DMS 273 (cell line): ENCODE measurements at regions not wholly inside any gene's neighbourhood (a gene's known extent, or its start where the extent isn't known, plus 50 kb on each side); places are given as distances from the start of the nearest gene placed in this dataset.

Experiments
- DNase-seq: peaks from one replicate; lab custom pipeline; 2025; ENCODE audit not compliant: unreplicated experiment; lab: John Stamatoyannopoulos, UW

DNA sequence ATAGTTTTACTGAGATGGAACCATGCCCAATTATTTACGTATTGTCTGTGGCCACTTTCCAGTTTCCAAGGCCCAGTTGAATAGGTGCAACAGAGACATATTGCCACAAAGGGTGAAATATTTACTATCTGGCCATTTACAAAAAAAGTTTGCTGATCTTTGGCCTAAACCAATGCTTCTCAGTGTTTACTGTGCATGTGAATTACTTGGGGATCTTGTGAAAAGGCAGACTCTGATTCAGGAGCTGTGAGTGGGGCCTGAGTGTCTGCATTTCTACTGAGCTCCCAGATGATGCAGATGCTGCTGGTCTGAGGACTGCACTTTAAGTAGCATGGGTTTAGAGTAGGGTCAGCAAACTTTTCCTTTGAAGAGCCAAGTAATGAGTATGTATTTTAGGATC is 94.1 kb upstream of the PDE5A start:
- DNase-seq: no peak

GRCh38 chr4:119721878-119722277 is 93.3 kb upstream of the PDE5A start:
- no peak for DNase-seq

DNA sequence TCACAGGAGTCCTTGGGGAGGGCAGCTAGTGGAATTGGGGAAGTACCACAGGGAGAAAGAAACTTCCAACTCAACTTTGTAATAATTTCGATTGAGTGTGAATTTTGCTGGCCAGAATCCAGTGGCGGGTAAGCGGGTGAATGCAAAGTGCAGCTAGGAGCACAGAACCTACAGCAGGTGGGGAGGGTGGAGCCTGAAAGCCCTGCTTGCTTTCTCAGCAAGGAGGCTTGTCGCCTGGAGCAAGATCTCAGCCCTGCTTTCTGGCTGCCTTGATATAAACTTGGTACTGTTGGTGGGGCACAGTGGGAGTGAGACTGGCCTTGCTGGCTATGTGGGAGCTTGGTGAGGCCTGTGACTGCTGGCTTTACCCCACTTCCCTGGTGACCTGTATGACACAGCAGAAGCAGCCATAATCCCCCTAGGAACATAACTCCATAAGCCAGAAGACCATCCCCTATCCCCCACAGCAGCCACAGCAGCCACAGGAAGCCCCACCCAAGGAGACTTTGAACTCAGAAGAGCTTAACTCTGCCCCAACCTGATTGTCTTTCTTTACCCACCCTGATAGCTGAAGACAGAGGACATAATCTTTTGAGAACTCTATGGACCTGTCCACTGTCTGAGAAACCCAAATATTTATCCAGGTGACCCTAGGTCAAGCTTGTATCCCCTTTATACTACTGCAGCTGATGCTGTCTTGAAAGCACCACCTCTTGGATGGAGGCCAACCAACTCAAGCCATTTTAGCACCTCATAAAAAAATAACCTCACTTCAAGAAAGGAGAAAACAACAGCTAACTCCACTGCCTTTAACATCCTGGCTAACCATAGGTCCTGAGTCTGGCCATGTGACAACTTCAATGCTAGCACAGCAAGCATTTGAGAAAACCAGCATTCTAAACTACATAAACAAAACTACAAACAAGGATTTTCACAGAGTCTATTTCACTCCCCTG is 87.2 kb upstream of the PDE5A start:
- DNase-seq: peak; percentile 9

DNA sequence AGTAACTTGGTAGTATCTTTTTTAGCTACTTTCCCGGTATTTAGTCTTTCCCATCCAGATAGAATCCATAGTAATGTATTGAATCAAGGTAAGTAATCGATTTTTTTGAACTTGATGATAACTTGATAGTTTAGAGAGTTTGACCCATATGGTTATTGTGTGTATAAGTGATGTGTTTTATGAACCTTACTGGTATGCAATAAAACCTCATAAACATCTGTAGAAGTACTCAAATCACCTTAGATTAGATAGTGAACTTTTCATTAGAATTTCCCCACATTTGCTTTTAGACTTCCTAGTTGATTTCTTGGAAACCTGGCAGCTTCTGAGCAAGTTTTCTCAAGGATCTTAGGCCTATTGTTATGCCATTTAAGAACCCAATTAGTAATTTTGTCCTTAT is 80.8 kb upstream of the PDE5A start:
- DNase-seq: no peak

GRCh38 chr4:119707336-119707735 is 78.7 kb upstream of the PDE5A start:
- DNase-seq: no peak

- no peak for DNase-seq
Measured at GRCh38 chr4:119706804-119707203, 78.2 kb upstream of the PDE5A start.

DNA sequence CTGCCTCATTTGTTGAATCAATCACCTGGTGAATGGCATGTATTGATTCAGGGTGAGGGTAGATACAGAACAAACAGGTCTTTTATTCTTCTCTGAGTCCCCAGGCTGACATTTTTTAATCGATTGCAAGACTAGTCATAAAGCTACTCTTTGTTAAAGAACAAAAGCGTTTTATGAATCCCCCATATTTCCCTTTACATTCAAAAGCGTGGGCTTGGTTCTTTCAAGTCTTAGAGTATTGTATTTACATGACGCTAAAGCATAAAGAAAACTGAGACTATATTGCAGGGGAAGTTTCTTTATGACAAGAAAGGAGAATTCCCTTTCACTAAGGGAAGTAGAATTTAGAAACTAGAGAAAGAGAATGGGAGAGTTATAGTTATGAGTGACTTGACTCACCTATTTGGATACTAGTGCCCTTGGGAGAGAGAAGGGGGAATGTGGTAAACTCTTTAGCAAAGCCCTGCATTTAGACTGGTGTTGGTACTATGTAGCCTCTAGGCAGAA is 69.3 kb upstream of the PDE5A start:
- no peak for DNase-seq

GRCh38 chr4:119696963-119697362 is 68.4 kb upstream of the PDE5A start:
- no peak for DNase-seq

DNA sequence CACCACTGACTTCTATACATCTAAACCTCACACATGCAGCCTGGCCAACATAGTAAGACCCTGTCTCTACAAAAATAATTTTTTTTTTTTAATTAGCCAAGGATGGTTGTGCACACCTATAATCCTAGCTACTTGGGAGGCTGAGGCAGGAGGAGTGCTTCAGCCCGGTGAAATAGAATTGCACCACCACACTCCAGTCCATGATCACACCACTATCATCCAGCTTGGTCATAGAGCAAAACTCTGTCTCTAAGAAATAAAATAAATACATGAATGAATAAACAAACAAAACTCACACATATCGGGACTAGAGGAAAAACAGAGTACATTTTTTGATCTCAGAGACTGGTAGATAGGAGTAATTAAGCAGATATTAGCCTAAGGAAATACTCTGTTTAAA is 66.6 kb upstream of the PDE5A start:
- no peak for DNase-seq

GRCh38 chr4:119693126-119693525 is 64.5 kb upstream of the PDE5A start:
- DNase-seq: no peak

DNA sequence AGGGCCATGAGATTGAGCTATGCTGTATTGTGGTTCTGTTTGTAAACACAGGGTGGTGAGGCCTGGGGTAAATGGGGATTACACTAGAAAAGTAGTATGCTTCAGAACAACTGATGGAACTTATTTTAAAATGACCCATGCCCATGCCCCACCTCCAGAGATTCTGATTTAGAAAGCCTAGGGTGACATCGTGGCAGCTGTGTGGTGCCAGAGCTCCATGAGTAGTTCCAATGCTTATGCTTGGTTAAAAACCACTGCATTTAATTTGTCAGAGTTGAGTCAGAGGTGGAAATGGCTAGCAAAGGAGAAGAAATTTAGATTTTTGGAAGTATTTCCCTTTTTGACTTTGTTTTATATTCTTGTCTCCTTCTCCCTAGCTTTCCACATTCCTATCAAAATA is 63.4 kb upstream of the PDE5A start:
- no peak for DNase-seq

GRCh38 chr4:119690871-119691270 is 62.3 kb upstream of the PDE5A start:
- DNase-seq: peak; percentile 11

- DNase-seq: no peak
Measured at GRCh38 chr4:119688446-119688845, 59.8 kb upstream of the PDE5A start.

DNA sequence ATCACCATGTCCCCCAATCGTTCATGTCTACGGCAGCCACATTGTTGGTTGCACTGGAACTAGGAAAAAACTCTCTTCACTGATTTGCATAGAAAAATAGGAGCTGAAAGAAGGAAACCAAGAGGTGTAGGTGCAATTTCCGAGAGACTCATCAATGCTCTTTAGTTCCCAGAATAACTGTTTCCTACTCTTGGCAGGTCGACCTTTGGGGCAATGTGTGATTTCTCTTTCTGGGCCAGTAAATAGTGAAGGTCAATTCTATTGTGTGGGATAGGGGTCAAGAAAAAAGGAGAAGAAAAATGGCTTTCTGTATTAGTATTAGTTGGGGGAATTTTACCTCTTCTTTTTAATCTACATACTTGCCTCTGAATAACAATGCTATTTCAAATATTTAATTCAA is 55.9 kb upstream of the PDE5A start:
- DNase-seq: no peak

GRCh38 chr4:119683518-119683917 is 54.9 kb upstream of the PDE5A start:
- no peak for DNase-seq

GRCh38 chr4:119682099-119682498 is 53.5 kb upstream of the PDE5A start:
- DNase-seq: no peak

GRCh38 chr4:119679251-119679650 is 50.6 kb upstream of the PDE5A start:
- DNase-seq: no peak

GRCh38 chr4:119678761-119679160 is 50.2 kb upstream of the PDE5A start:
- no peak for DNase-seq
